ENCODE measurements at regions not wholly inside any gene's neighbourhood (a gene's known extent, or its start where the extent isn't known, plus 50 kb on each side); places are given as distances from the start of the nearest gene placed in this dataset.

GRCh38 chr10:108523016-108523800 is 1358.7 kb upstream of the SORCS1 start:
- TF ChIP-seq HDGF (IDR thresholded peaks at IDR 0.05; ENCODE audit: borderline replicate concordance): no peak
- TF ChIP-seq LEF1 (IDR thresholded peaks at IDR 0.05; ENCODE audit: borderline replicate concordance): no peak
- TF ChIP-seq SP1 (IDR thresholded peaks at IDR 0.05): no peak
- TF ChIP-seq ZNF384 (IDR thresholded peaks at IDR 0.05): no peak
- no peak for TF ChIP-seq FOXA1 (IDR thresholded peaks at IDR 0.05)
- TF ChIP-seq PKNOX1 (IDR thresholded peaks at IDR 0.05): no peak
- TF ChIP-seq BHLHE40 (IDR thresholded peaks at IDR 0.05; ENCODE audit: borderline replicate concordance): no peak
- TF ChIP-seq CTBP1 (IDR thresholded peaks at IDR 0.05; ENCODE audit: borderline replicate concordance): no peak
- no peak for TF ChIP-seq FOXM1 (IDR thresholded peaks at IDR 0.05; ENCODE audit: borderline replicate concordance)
- TF ChIP-seq ELF4 (IDR thresholded peaks at IDR 0.05): no peak
- TF ChIP-seq L3MBTL2 (conservative IDR thresholded peaks at IDR 0.05): no peak
- TF ChIP-seq NFRKB (IDR thresholded peaks at IDR 0.05): no peak
- no peak for TF ChIP-seq TARDBP (IDR thresholded peaks at IDR 0.05)
- no peak for TF ChIP-seq FOXK2 (IDR thresholded peaks at IDR 0.05)

All from HEK293T (cell line).